Heart right ventricle (tissue), 16 donors: ENCODE measurements at regions not wholly inside any gene's neighbourhood (a gene's known extent, or its start where the extent isn't known, plus 50 kb on each side); places are given as distances from the start of the nearest gene placed in this dataset.
"Not testable (repeated sequence)": the region's sequence is repeated elsewhere in the genome, so short reads cannot be mapped to it uniquely, and the experiment has no call there.

Experiments
- ATAC-seq, 8 donors: fragments of 200-7000 bp; cut with Tn5 transposase; one replicate each; pipeline ENCODE4 v1.9.1; 2020; ENCODE audit warnings: mild to moderate bottlenecking in 8 of 8, moderate library complexity in 8 of 8, moderate number of reproducible peaks in 1 of 8
- DNase-seq, 2 donors: peaks; one replicate each; pipeline ENCODE4 v3.0.0-alpha.2; 2020
- H3K27ac ChIP-seq, 10 donors: fragments of 200-600 bp; sonication (generic) in 2 of 10; one replicate each; pipeline versions ENCODE4 v1.5.0 to v1.8.0; 2020 to 2022; ENCODE audit warnings: mild to moderate bottlenecking in 3 of 10
- H3K27me3 ChIP-seq, 7 donors: fragments of 200-600 bp; one replicate each; pipeline ENCODE4 v1.8.0; 2021 to 2022; ENCODE audit warnings: mild to moderate bottlenecking in 2 of 7
- H3K36me3 ChIP-seq, 9 donors: fragments of 200-600 bp; sonication (generic) in 1 of 9; one replicate each; pipeline versions ENCODE4 v1.5.0 to v1.8.0; 2020 to 2022; ENCODE audit warnings: mild to moderate bottlenecking in 2 of 9
- H3K4me1 ChIP-seq, 9 donors: fragments of 200-600 bp; sonication (generic) in 1 of 9; one replicate each; pipeline versions ENCODE4 v1.5.0 to v1.8.0; 2020 to 2022; ENCODE audit warnings: mild to moderate bottlenecking in 4 of 9
- H3K4me3 ChIP-seq, 10 donors: fragments of 200-600 bp; sonication (generic) in 2 of 10; one replicate each; pipeline versions ENCODE4 v1.5.0 to v1.8.0; 2020 to 2022; ENCODE audit warnings: mild to moderate bottlenecking in 7 of 10, moderate library complexity in 2 of 10
- H3K9me3 ChIP-seq, 11 donors: fragments of 200-600 bp in 10 of 11; sonication (generic) in 2 of 11; one replicate each; pipeline versions ENCODE4 v1.5.0 to v1.8.0; 2013 to 2022; ENCODE audit warnings: mild to moderate bottlenecking in 2 of 11, control low read depth in 1 of 11, moderate library complexity in 1 of 11
- WGBS, 2 donors: extraction: QIAGEN DNeasy Blood & Tissue Kit; methylation state at CpG; one replicate each; pipeline ENCODE4 v1.1.7; 2013; ENCODE audit warnings: inconsistent platforms in 1 of 2; 5-methylcytosine and 5-hydroxymethylcytosine counted together
- intact Hi-C, 10 donors: fragments of 100-400 bp; cut with DNase I; formaldehyde crosslinking; loops; one replicate each; pipeline versions ENCODE4 v1.11.1 to v1.14.2; 2022
- TF ChIP-seq, protein P1 (sequence below), 9 donors: fragments of 200-600 bp; sonication (generic) in 2 of 9; IDR thresholded peaks; one replicate each; pipeline versions ENCODE4 v1.5.0 to v1.8.0; 2021 to 2022; ENCODE audit warnings: antibody characterized with exemption in 9 of 9, mild to moderate bottlenecking in 5 of 9, moderate library complexity in 1 of 9
- donor health status: Arrhythmogenic right ventricular cardiomyopathy.
- donor health status: ischemic (EF 13 %, LVEDD 7.1; RV severe dilation, severe dysfunction).
- donor health status: healthy with polysubstance abuse.
- donor health status: DM: no; HTN: yes; CAD: no.
- donor health status: DM: no; HTN: no; CAD: no.
- donor health status: ischemic (EF 25% LVEDD 6.9; RV normal size, moderate dysfunction).
- donor health status: ischemic (EF 25% LVEDD 5.7; RV mildly dilated, moderate dysfunction).
- donor health status: healthy.
- donor health status: DM: yes; HTN: yes; CAD: no.
- donor health status: Ischemic cardiomyopathy.
- donor health status: ischemic (EF 35%, LVEDD 5.7; RV mildly dilated, moderate dysfunction).
- donor health status: nonischemic (EF 11% LVEDD 7.7; RV severe dilation, severe dysfunction).
- donor health status: DM: yes; HTN: yes; CAD: no.
- donor health status: PGD.
- donor health status: ischemic (EF 29% LVEDD 5.4; RV normal size, mild dysfunction).
- donor health status: nonischemic (EF 23%, LVEDD 6.1; RV moderate dilation, normal function).

DNA sequence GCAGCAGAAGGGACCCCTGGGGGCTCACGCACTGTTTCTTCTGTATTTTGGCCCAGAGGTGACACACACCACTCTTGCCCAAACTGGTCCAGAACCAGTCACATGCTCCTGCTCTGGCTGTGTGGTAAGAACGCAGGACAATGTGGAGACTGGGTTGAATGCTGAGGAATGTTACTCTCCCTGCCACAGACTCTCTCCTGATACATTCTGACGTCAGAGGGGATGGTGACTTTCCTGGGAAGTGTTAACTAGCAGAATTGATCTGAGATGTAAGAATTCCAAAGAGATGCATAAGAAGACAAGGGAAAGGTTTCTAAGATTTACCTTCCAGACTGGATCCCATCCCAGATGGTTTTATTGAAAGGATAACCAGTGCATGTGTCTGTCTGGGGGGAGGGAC is 100.8 kb downstream of the ASB1 start:
- Histone ChIP-seq H3K27me3 (peaks cover 0 to 30% (median 0%) of the 10 kb centered on the region in 7 donors), H3K4me1 (no peaks in the 10 kb centered on the region), H3K9me3 (peaks cover 0 to 27% (median 8%) of the 10 kb centered on the region in 11 donors), H3K36me3 (no peaks in the 10 kb centered on the region), H3K27ac (no peak overlapping the region), H3K4me3 (no peak overlapping the region)
- no peak for DNase-seq
- WGBS, 2 donors: 62 to 63% methylated on average over 3 of the region's 3 CpGs
- intact Hi-C loops: loop anchor here in 2 of 10 donors (10.0 kb wide), 1 partner anchor 257 kb away; no protein-coding TSS in a partner anchor
- TF ChIP-seq, protein P1, sequence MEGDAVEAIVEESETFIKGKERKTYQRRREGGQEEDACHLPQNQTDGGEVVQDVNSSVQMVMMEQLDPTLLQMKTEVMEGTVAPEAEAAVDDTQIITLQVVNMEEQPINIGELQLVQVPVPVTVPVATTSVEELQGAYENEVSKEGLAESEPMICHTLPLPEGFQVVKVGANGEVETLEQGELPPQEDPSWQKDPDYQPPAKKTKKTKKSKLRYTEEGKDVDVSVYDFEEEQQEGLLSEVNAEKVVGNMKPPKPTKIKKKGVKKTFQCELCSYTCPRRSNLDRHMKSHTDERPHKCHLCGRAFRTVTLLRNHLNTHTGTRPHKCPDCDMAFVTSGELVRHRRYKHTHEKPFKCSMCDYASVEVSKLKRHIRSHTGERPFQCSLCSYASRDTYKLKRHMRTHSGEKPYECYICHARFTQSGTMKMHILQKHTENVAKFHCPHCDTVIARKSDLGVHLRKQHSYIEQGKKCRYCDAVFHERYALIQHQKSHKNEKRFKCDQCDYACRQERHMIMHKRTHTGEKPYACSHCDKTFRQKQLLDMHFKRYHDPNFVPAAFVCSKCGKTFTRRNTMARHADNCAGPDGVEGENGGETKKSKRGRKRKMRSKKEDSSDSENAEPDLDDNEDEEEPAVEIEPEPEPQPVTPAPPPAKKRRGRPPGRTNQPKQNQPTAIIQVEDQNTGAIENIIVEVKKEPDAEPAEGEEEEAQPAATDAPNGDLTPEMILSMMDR (IDR thresholded peaks at IDR 0.05): no peak
- ATAC-seq: no peak

DNA sequence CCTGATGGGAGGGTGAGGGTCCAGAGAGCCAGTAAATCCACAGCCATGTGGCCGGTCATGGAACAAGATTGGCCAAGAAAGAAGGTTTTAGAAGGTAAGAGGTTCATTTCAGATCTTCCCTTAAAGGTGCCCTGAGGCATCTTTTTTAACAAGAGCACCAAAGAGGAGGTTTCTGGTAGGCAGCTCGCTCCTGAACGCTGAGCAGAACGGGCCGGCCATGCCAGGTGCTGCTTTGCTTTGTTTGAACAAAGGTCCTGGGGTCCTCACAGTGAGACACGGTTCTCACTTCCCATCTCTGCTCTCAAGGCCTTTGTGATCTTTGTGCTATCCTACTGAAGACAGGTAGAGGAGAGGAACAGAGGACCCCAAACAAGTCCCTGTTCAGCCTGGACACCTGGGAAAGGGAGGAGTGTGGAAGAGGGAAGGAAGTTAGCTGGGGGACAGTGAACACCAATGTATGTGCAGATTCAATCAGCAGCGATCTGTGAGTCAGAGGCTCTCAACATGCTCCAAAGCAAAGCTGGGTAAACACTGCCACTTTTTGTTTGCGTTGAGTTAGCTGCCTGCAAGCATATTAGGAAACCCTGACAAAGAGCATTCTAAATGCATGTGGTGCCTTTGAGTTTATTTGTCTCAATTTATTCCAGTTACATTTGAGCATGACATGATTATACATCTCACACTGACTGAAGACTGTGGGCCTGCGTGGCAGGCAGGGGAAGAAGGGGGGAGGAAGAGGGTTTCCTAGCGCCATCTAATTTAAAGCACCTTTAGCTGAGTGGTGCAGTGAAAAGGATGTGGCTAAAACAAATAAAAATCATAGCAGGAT is 102.4 kb downstream of the ASB1 start:
- Histone ChIP-seq H3K9me3 (peaks cover 0 to 31% (median 8%) of the 10 kb centered on the region in 11 donors), H3K27ac (no peak overlapping the region), H3K36me3 (no peaks in the 10 kb centered on the region), H3K4me3 (no peak overlapping the region), H3K27me3 (peaks cover 0 to 17% (median 0%) of the 10 kb centered on the region in 7 donors), H3K4me1 (no peaks in the 10 kb centered on the region)
- 85 to 86% methylated on average over 10 of the region's 10 CpGs for WGBS, 2 donors
- TF ChIP-seq, protein P1 (IDR thresholded peaks at IDR 0.05): no peak
- ATAC-seq (no peak), DNase-seq (no peak)
- intact Hi-C loops: loop anchor here in 2 of 10 donors (10.0 kb wide), 1 partner anchor 256 kb away; no protein-coding TSS in a partner anchor

- intact Hi-C loops, H3K4me1 ChIP-seq, ATAC-seq, H3K27ac ChIP-seq, H3K4me3 ChIP-seq, DNase-seq, H3K27me3 ChIP-seq, H3K36me3 ChIP-seq: not testable (repeated sequence)
- WGBS, 2 donors: 72 to 75% methylated on average over 4 of the region's 4 CpGs
- peaks cover 0 to 31% (median 8%) of the 10 kb centered on the region in 11 donors for H3K9me3 ChIP-seq
Observed at GRCh38 chr2:238531017-238531645, 104.4 kb downstream of the ASB1 start.

GRCh38 chr2:238543732-238544131 is 117.0 kb downstream of the ASB1 start:
- H3K36me3 ChIP-seq, ATAC-seq, intact Hi-C loops, H3K4me3 ChIP-seq, H3K27ac ChIP-seq, DNase-seq, H3K4me1 ChIP-seq: not testable (repeated sequence)
- 43 to 58% methylated on average over 3 of the region's 3 CpGs for WGBS, 2 donors
- Histone ChIP-seq H3K27me3 (peaks cover 0 to 28% (median 13%) of the 10 kb centered on the region in 7 donors), H3K9me3 (peaks cover 0 to 34% (median 0%) of the 10 kb centered on the region in 11 donors)

DNA sequence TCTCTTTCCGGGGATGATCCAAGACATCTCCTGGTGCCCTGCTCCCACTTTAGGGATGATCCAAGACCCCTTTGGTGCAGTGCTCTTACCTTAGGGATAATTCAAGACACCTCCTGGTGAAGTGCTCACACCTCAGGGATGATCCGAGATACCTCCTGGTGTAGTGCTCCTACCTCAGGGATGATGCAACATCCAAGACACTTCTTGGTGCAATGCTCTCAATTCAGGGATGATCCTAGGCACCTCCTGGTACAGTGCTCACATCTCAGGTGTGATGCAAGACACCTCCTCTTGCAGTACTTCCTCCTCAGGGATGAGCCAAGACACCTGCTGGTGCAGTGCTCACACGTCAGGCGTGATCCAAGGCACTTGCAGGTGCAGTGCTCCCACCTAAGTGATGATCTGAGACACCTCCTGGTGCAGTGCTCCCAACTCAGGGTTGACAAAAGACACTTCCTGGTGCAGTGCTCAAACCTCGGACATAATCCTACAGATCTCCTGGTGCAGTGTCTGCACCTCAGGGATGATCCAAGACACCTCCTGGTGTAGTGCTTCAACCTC is 122.3 kb downstream of the ASB1 start:
- DNase-seq: no peak
- no peaks in the 10 kb centered on the region for H3K36me3 ChIP-seq
- intact Hi-C loops: no loop called here
- H3K4me1 ChIP-seq: no peaks in the 10 kb centered on the region
- H3K4me3 ChIP-seq: no peak overlapping the region
- no peak overlapping the region for H3K27ac ChIP-seq
- TF ChIP-seq, protein P1 (IDR thresholded peaks at IDR 0.05): no peak
- no peak for ATAC-seq
- H3K27me3 ChIP-seq: peaks cover 0 to 20% (median 10%) of the 10 kb centered on the region in 7 donors
- H3K9me3 ChIP-seq: peaks cover 0 to 28% (median 14%) of the 10 kb centered on the region in 11 donors
- 89 to 91% methylated on average over 5 of the region's 5 CpGs for WGBS, 2 donors
